SK-N-SH treated with all-trans-retinoic acid at 6 μM for 48 hours (cell line): ENCODE measurements at regions not wholly inside any gene's neighbourhood (a gene's known extent, or its start where the extent isn't known, plus 50 kb on each side); places are given as distances from the start of the nearest gene placed in this dataset.

Experiments
- ATAC-seq: fragments of 200-7000 bp; cut with Tn5 transposase; 3 replicates; pipeline ENCODE4 v1.9.1; 2020; ENCODE audit warnings: mild to moderate bottlenecking, moderate library complexity
- ARNTL ChIP-seq: fragments of 450-650 bp; formaldehyde crosslinking; IDR thresholded peaks from 2 replicates; pipeline ENCODE4 v1.5.0; 2020; ENCODE audit warnings: low read depth, mild to moderate bottlenecking, moderate library complexity, borderline replicate concordance
- BACH2 ChIP-seq: fragments of 250-450 bp; sonication (Bioruptor Pico); IDR thresholded peaks from 2 replicates; pipeline ENCODE4 v1.9.0; 2021; ENCODE audit warnings: mild to moderate bottlenecking, borderline replicate concordance
- CREB5 ChIP-seq: fragments of 250-450 bp; sonication (Bioruptor Pico); IDR thresholded peaks from 2 replicates; pipeline ENCODE4 v1.5.1; 2020; ENCODE audit warnings: low read depth, mild to moderate bottlenecking, moderate library complexity
- CSDC2 ChIP-seq: fragments of 250-450 bp; sonication (Bioruptor Pico); IDR thresholded peaks from 2 replicates; pipeline ENCODE4 v1.5.0; 2020; ENCODE audit warnings: mild to moderate bottlenecking, moderate library complexity
- CSRNP3 ChIP-seq: fragments of 250-450 bp; sonication (Bioruptor Pico); IDR thresholded peaks from 2 replicates; pipeline ENCODE4 v1.5.1; 2021; ENCODE audit warnings: mild to moderate bottlenecking, moderate library complexity
- ESRRG ChIP-seq: fragments of 250-450 bp; sonication (Bioruptor Pico); IDR thresholded peaks from 2 replicates; pipeline ENCODE4 v1.6.1; 2021; ENCODE audit warnings: mild to moderate bottlenecking
- GLIS3 ChIP-seq: fragments of 250-450 bp; sonication (Bioruptor Pico); IDR thresholded peaks from 2 replicates; pipeline ENCODE4 v1.5.0; 2020; ENCODE audit warnings: mild to moderate bottlenecking, moderate library complexity
- ISL1 ChIP-seq: fragments of 250-450 bp; sonication (Bioruptor Pico); IDR thresholded peaks from 2 replicates; pipeline ENCODE4 v2.1.2; 2022; ENCODE audit warnings: mild to moderate bottlenecking, moderate library complexity
- OSR1 ChIP-seq: fragments of 250-450 bp; sonication (Bioruptor Pico); IDR thresholded peaks from 2 replicates; pipeline ENCODE4 v1.8.0; 2022; ENCODE audit warnings: moderate library complexity, mild to moderate bottlenecking, inconsistent platforms
- PATZ1 ChIP-seq: fragments of 250-450 bp; sonication (Bioruptor Pico); IDR thresholded peaks from 2 replicates; pipeline ENCODE4 v1.8.0; 2020; ENCODE audit warnings: mild to moderate bottlenecking, moderate library complexity, borderline replicate concordance
- PPARA ChIP-seq: fragments of 250-450 bp; sonication (Bioruptor Pico); IDR thresholded peaks from 2 replicates; pipeline ENCODE4 v1.5.0; 2020; ENCODE audit warnings: mild to moderate bottlenecking, borderline replicate concordance
- RARB ChIP-seq: fragments of 250-450 bp; sonication (Bioruptor Pico); IDR thresholded peaks from 2 replicates; pipeline ENCODE4 v1.8.0; 2021; ENCODE audit warnings: mild to moderate bottlenecking, moderate library complexity
- SNAI2 ChIP-seq: fragments of 250-450 bp; sonication (Bioruptor Pico); IDR thresholded peaks from 2 replicates; pipeline ENCODE4 v1.5.0; 2020; ENCODE audit warnings: mild to moderate bottlenecking, moderate library complexity
- TOX ChIP-seq: fragments of 250-450 bp; sonication (Bioruptor Pico); IDR thresholded peaks from 2 replicates; pipeline ENCODE4 v1.8.0; 2021; ENCODE audit warnings: mild to moderate bottlenecking, moderate library complexity, borderline replicate concordance
- ZC3H10 ChIP-seq: fragments of 250-450 bp; sonication (Bioruptor Pico); IDR thresholded peaks from 2 replicates; pipeline ENCODE4 v1.5.1; 2021; ENCODE audit warnings: mild to moderate bottlenecking, moderate library complexity
- ZFP3 ChIP-seq: fragments of 250-450 bp; sonication (Bioruptor Pico); IDR thresholded peaks from 2 replicates; pipeline ENCODE4 v1.5.0; 2020; ENCODE audit warnings: mild to moderate bottlenecking, moderate library complexity
- ZFP30 ChIP-seq: fragments of 450-650 bp; formaldehyde crosslinking; IDR thresholded peaks from 2 replicates; pipeline ENCODE4 v1.5.0; 2022; ENCODE audit warnings: mild to moderate bottlenecking, moderate library complexity
- ZNF565 ChIP-seq: fragments of 450-650 bp; formaldehyde crosslinking; conservative IDR thresholded peaks from 2 replicates; pipeline ENCODE4 v1.5.0; 2020; ENCODE audit warnings: low read depth, mild to moderate bottlenecking, moderate library complexity
- ZNF70 ChIP-seq: fragments of 450-650 bp; formaldehyde crosslinking; IDR thresholded peaks from 2 replicates; pipeline ENCODE4 v1.5.0; 2020; ENCODE audit warnings: mild to moderate bottlenecking, moderate library complexity
- ZNF8 ChIP-seq: fragments of 450-650 bp; formaldehyde crosslinking; IDR thresholded peaks from 2 replicates; pipeline ENCODE4 v1.5.0; 2020; ENCODE audit warnings: mild to moderate bottlenecking, moderate library complexity
- TF ChIP-seq, protein P1 (sequence below): fragments of 250-450 bp; sonication (Bioruptor Pico); IDR thresholded peaks from 2 replicates; pipeline ENCODE4 v1.8.0; 2021; ENCODE audit warnings: low read depth, mild to moderate bottlenecking, moderate library complexity, borderline replicate concordance
- TF ChIP-seq, protein P2 (sequence below): fragments of 250-450 bp; sonication (Bioruptor Pico); IDR thresholded peaks from 2 replicates; pipeline ENCODE4 v1.5.0; 2020; ENCODE audit warnings: mild to moderate bottlenecking, moderate library complexity

- TF ChIP-seq, protein P1, sequence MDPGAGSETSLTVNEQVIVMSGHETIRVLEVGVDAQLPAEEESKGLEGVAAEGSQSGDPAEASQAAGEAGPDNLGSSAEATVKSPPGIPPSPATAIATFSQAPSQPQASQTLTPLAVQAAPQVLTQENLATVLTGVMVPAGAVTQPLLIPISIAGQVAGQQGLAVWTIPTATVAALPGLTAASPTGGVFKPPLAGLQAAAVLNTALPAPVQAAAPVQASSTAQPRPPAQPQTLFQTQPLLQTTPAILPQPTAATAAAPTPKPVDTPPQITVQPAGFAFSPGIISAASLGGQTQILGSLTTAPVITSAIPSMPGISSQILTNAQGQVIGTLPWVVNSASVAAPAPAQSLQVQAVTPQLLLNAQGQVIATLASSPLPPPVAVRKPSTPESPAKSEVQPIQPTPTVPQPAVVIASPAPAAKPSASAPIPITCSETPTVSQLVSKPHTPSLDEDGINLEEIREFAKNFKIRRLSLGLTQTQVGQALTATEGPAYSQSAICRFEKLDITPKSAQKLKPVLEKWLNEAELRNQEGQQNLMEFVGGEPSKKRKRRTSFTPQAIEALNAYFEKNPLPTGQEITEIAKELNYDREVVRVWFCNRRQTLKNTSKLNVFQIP (CRISPR knock-in tag), result no peak
- TF ChIP-seq ZFP3 (CRISPR knock-in tag), result no peak
- TF ChIP-seq ZC3H10 (CRISPR knock-in tag), result no peak
- ATAC-seq, result no peak
These were observed 99.6 kb upstream of the LYZL1 start for GRCh38 chr10:29189256-29189655.

- no peak for ATAC-seq
- TF ChIP-seq ESRRG (CRISPR knock-in tag), result no peak
- TF ChIP-seq ZNF70 (CRISPR knock-in tag), result no peak
- no peak for TF ChIP-seq ZC3H10 (CRISPR knock-in tag)
- no peak for TF ChIP-seq ISL1
- TF ChIP-seq CSDC2, result no peak
- TF ChIP-seq PPARA (CRISPR knock-in tag), result no peak
- TF ChIP-seq OSR1, result no peak
- no peak for TF ChIP-seq ZFP3 (CRISPR knock-in tag)
- TF ChIP-seq CREB5 (CRISPR knock-in tag), result no peak
- no peak for TF ChIP-seq ZNF565 (CRISPR knock-in tag)
- no peak for TF ChIP-seq PATZ1 (CRISPR knock-in tag)
- TF ChIP-seq CSRNP3, result no peak
- no peak for TF ChIP-seq SNAI2 (CRISPR knock-in tag)
- no peak for TF ChIP-seq RARB
- no peak for TF ChIP-seq ZNF8
- TF ChIP-seq ARNTL, result no peak
- TF ChIP-seq TOX (CRISPR knock-in tag), result no peak
- TF ChIP-seq, all 23 proteins: peak for 0
These were observed 97.2 kb upstream of the LYZL1 start for GRCh38 chr10:29191674-29192073.

DNA sequence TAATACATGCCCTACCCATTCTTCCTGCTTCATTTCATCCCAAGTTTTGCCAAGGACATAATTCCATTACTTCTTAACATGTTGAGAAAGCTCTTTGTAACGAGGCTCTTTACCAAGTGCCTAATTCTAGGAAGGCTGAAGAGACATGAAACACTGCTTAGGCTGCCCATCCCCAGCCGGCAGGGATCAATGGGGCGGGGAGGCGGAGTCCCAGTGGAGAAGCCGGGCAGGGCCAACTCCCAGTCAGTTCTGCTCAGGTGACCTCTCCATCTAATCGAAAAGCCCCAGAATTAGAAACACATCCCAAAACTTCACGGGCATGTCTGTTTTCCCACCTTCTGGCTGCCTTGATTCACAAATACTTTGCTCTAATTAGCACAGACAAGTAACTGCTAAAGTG is 89.5 kb upstream of the LYZL1 start:
- no peak for ATAC-seq
- TF ChIP-seq, protein P1 (CRISPR knock-in tag), result no peak
- no peak for TF ChIP-seq ZFP30 (CRISPR knock-in tag)
- TF ChIP-seq PATZ1 (CRISPR knock-in tag), result no peak
- TF ChIP-seq GLIS3 (CRISPR knock-in tag), result no peak
- TF ChIP-seq ZNF70 (CRISPR knock-in tag), result no peak
- TF ChIP-seq RARB, result no peak
- TF ChIP-seq BACH2 (CRISPR knock-in tag), result no peak
- no peak for TF ChIP-seq CSRNP3
- no peak for TF ChIP-seq SNAI2 (CRISPR knock-in tag)
- TF ChIP-seq ARNTL, result no peak
- TF ChIP-seq ESRRG (CRISPR knock-in tag), result no peak
- TF ChIP-seq ZNF565 (CRISPR knock-in tag), result no peak
- TF ChIP-seq ISL1, result no peak
- TF ChIP-seq, protein P2, sequence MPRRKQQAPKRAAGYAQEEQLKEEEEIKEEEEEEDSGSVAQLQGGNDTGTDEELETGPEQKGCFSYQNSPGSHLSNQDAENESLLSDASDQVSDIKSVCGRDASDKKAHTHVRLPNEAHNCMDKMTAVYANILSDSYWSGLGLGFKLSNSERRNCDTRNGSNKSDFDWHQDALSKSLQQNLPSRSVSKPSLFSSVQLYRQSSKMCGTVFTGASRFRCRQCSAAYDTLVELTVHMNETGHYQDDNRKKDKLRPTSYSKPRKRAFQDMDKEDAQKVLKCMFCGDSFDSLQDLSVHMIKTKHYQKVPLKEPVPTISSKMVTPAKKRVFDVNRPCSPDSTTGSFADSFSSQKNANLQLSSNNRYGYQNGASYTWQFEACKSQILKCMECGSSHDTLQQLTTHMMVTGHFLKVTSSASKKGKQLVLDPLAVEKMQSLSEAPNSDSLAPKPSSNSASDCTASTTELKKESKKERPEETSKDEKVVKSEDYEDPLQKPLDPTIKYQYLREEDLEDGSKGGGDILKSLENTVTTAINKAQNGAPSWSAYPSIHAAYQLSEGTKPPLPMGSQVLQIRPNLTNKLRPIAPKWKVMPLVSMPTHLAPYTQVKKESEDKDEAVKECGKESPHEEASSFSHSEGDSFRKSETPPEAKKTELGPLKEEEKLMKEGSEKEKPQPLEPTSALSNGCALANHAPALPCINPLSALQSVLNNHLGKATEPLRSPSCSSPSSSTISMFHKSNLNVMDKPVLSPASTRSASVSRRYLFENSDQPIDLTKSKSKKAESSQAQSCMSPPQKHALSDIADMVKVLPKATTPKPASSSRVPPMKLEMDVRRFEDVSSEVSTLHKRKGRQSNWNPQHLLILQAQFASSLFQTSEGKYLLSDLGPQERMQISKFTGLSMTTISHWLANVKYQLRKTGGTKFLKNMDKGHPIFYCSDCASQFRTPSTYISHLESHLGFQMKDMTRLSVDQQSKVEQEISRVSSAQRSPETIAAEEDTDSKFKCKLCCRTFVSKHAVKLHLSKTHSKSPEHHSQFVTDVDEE (CRISPR knock-in tag), result no peak
- no peak for TF ChIP-seq PPARA (CRISPR knock-in tag)
- TF ChIP-seq ZFP3 (CRISPR knock-in tag), result no peak
- no peak for TF ChIP-seq OSR1
- TF ChIP-seq CSDC2, result no peak
